Sigmoid colon (tissue), 3 donors: ENCODE measurements at regions not wholly inside any gene's neighbourhood (a gene's known extent, or its start where the extent isn't known, plus 50 kb on each side); places are given as distances from the start of the nearest gene placed in this dataset.

Experiments
- POLR2A ChIP-seq, 2 donors: fragments of 450-650 bp; IDR thresholded peaks; one replicate each; pipeline ENCODE4 v1.6.1; 2016; ENCODE audit warnings: antibody characterized with exemption in 2 of 2, mild to moderate bottlenecking in 2 of 2, moderate library complexity in 2 of 2
- TF ChIP-seq, protein P1 (sequence below), 4 experiments: fragments of 450-650 bp in 3 of 4; fragments of 200-600 bp in 1 of 4; IDR thresholded peaks; one replicate each; pipeline ENCODE4 v1.5.1; 2016 to 2019; ENCODE audit warnings: antibody characterized with exemption in 4 of 4, mild to moderate bottlenecking in 3 of 4, moderate library complexity in 2 of 4

DNA sequence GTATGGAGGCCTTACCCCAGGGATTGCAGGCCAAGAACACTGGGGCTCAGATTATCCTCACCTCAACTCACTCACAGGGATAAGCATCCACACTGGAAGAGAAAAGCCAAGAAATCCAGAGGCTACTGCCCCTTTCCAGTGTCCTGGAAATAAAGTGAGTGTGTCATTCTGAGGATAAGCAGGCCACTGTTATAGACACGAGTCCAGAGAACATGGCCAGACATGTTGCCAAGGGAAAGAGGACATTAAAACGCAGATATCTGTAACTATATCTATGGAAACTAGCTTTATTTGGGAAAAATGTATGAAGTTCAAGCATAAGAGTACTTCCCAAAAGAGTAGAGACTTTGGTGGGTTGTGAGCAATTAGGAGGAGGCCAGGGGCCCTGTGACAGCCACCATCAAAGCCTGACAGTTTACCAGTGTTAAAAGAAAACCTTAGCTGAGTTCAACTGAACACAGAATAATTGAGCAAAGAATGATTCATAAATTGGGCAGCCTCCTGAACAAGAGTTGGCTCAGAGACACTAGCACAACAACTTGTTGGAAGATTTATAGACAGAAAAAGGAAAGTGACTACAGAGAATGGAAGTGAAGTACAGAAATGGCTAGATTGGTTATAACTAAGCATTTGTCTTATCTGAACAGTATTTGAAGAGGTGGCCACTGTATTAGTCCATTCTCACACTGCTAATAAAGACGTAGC, 1222.2 kb downstream of the STIM2 start:
- TF ChIP-seq, protein P1, sequence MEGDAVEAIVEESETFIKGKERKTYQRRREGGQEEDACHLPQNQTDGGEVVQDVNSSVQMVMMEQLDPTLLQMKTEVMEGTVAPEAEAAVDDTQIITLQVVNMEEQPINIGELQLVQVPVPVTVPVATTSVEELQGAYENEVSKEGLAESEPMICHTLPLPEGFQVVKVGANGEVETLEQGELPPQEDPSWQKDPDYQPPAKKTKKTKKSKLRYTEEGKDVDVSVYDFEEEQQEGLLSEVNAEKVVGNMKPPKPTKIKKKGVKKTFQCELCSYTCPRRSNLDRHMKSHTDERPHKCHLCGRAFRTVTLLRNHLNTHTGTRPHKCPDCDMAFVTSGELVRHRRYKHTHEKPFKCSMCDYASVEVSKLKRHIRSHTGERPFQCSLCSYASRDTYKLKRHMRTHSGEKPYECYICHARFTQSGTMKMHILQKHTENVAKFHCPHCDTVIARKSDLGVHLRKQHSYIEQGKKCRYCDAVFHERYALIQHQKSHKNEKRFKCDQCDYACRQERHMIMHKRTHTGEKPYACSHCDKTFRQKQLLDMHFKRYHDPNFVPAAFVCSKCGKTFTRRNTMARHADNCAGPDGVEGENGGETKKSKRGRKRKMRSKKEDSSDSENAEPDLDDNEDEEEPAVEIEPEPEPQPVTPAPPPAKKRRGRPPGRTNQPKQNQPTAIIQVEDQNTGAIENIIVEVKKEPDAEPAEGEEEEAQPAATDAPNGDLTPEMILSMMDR (IDR thresholded peaks at IDR 0.05), result no peak
- no peak for TF ChIP-seq POLR2A (IDR thresholded peaks at IDR 0.05)
